ENCODE measurements at regions not wholly inside any gene's neighbourhood (a gene's known extent, or its start where the extent isn't known, plus 50 kb on each side); places are given as distances from the start of the nearest gene placed in this dataset.
"Not testable (repeated sequence)": the region's sequence is repeated elsewhere in the genome, so short reads cannot be mapped to it uniquely, and the experiment has no call there.

DNA sequence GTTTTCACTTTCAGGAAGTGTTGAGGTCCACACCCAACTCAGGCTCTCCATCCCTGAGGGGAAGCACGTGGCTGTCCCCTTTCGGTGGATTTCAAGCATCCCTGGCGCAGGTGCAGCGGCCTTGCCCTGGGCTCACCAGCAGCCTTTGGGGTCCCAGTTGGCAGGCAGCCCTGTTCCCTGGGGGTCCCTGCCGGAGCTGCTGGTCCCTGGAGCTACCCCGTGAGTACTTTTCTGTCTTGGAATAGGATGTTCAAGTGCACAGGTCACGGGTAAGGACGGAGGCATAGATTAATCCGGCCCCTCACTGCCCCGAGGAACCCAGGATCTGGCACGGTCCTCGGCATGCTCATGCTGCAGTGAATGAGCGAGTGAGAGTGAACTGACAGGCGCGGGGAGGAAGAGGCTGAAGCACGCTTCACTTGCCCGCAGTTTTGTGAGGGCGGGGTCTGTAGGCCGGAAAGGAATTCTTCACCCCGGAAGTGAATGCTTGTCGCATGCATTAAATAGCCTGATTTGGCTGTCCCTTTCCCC, 117.2 kb upstream of the FAT1 start:
- DNase-seq (ENCODE audit: low spot score): no peak
- intact Hi-C loops (cut with DNase I): no loop called here

- intact Hi-C loops (cut with DNase I): no loop called here
- no peak for DNase-seq (ENCODE audit: low spot score)
Observed at GRCh38 chr4:186844059-186844681, 120.5 kb upstream of the FAT1 start.

- DNase-seq (ENCODE audit: low spot score): no peak
- intact Hi-C loops (cut with DNase I): no loop called here
Observed at GRCh38 chr4:186845137-186845842, 121.6 kb upstream of the FAT1 start.

GRCh38 chr4:186846426-186846825, 122.8 kb upstream of the FAT1 start:
- intact Hi-C loops (cut with DNase I): no loop called here
- no peak for DNase-seq (ENCODE audit: low spot score)

GRCh38 chr4:186847429-186848131, 123.9 kb upstream of the FAT1 start:
- DNase-seq (ENCODE audit: low spot score); intact Hi-C loops (cut with DNase I): not testable (repeated sequence)

DNA sequence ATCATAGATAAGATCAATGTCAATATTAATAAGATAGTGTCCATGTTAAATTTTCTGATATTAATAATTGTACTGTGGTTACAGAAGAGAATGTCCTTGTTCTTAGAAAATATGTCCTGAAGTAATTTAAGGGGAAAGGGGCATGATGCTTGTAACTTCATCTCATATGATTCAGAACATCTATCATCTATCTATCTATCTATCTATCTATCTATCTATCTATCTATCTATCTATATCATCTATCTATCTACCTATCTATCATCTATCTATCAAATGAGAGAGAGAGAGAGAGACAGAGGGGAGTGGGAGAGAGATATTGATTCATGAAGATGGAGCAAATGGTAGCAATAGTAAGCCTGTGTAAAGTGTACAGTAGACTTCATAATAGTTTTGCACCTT, 124.8 kb upstream of the FAT1 start:
- intact Hi-C loops (cut with DNase I): no loop called here
- no peak for DNase-seq (ENCODE audit: low spot score)

DNA sequence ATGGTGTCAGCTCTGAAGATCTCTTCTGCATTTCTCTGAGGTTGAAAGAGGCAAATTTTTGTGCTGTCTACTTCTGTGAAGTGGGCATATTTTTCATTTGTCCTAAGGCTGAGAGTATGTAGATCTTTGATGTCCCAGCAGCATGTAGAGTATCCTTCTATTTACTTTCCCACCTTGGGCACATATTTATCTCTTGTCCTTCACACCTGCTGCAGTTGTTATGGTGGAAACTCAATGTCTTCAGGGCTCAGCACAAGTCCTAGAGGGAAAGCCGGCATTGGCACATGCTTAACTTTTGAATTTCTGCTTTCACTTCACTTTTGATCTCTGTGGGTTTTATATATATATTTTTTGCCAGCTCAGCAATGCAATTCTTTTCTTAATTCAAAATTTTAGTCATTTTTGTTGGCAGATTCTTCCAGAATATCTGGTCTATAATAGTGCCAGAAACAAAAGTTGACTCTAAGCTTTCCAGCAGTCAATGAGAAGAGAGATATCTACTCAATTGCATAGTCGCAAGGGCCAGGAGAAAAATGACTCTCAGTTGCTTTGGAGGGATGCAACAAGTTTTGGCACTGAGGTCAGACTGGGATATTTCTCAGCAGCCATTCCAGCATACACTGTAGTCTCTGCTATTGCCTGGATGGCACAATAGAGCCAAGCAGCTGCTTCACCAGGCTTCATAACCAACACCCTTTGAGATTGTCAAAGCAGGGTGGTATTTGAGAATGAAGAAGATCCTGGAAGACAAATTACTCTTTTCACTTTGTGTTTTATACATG, 127.8 kb upstream of the FAT1 start:
- no peak for DNase-seq (ENCODE audit: low spot score)
- intact Hi-C loops (cut with DNase I): no loop called here

DNA sequence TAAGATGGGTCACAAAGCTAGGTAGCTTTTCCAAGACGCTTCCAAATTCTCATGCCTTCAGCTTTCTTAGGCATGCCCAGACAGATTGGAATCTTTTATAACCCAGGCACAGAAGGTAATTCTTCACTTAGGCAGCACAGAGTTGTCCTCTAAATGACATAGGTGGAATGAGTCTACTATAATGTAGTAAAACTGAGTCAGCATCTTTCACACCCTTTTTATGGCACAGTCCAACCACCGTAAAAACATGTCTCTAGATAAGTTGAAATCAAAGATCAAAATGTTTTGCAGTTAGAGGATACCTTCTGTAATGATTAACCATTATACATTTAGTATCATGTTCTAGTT, 128.4 kb upstream of the FAT1 start:
- intact Hi-C loops (cut with DNase I): no loop called here
- no peak for DNase-seq (ENCODE audit: low spot score)

GRCh38 chr4:186852964-186853391, 129.3 kb upstream of the FAT1 start:
- no peak for DNase-seq (ENCODE audit: low spot score)
- intact Hi-C loops (cut with DNase I): no loop called here

GRCh38 chr4:186854256-186854655, 130.6 kb upstream of the FAT1 start:
- intact Hi-C loops (cut with DNase I): no loop called here
- DNase-seq (ENCODE audit: low spot score): no peak

GRCh38 chr4:186855111-186855510, 131.5 kb upstream of the FAT1 start:
- DNase-seq (ENCODE audit: low spot score): no peak
- intact Hi-C loops (cut with DNase I): no loop called here

- intact Hi-C loops (cut with DNase I): no loop called here
- DNase-seq (ENCODE audit: low spot score): no peak
Observed at GRCh38 chr4:186857793-186858192, 134.1 kb upstream of the FAT1 start.

DNA sequence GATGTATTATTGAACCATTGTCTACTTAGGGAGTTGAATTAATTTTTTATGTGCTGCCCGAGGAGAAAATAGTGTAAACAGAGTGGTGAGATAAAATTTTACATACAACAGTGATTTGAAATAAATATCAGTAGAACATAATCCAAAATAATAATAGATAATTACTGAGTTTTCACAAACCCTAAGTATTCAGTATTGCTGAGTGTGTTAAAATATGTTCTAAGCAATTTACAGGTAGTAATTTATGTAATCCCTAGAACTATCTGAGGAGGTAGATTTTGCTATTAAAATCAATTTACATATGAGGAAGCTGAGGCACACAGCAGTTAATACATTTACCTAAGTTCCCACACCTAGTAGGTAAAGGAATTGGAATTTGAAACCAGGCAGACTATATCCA, 134.7 kb upstream of the FAT1 start:
- intact Hi-C loops (cut with DNase I): no loop called here
- no peak for DNase-seq (ENCODE audit: low spot score)

DNA sequence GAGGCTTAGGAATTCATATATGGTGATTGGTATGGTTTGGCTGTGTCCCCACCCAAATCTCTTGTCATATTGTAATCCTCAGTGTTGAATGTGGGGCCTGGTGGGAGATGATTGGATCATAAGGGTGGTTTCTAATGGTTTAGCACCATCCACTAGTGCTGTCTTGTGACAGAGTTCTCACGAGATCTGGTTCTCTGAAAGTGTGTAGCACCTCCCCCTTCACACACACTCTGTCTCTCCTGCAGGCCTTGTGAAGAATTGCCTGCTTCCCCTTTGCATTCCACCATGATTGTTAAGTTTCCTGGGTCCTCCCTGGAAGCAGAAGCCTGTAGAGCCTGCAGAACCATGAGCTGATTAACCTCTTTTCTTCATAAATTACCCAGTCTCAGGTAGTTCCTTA, 135.8 kb upstream of the FAT1 start:
- intact Hi-C loops (cut with DNase I): no loop called here
- DNase-seq (ENCODE audit: low spot score): no peak

- intact Hi-C loops (cut with DNase I): no loop called here
- DNase-seq (ENCODE audit: low spot score): no peak
Observed at GRCh38 chr4:186861317-186861716, 137.7 kb upstream of the FAT1 start.

DNA sequence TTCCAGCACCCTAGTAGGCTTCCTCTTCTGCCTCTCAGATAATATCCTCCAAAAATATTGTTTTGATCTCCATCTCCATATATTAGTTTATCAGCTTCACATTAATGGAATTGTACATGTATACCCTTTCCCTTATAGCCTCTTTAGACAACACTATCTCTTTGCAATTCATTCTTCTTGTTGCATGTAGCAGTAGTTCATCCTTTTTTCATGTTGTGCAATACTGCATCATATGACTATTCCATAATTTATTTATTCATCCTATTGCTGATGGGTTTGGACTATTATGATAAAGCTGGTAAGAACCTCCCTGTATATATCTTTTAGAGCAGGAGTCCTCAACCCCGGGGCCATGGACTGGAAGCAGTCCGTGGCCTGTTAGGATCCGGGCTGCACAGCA, 148.2 kb upstream of the FAT1 start:
- DNase-seq (ENCODE audit: low spot score): no peak
- intact Hi-C loops (cut with DNase I): no loop called here

DNA sequence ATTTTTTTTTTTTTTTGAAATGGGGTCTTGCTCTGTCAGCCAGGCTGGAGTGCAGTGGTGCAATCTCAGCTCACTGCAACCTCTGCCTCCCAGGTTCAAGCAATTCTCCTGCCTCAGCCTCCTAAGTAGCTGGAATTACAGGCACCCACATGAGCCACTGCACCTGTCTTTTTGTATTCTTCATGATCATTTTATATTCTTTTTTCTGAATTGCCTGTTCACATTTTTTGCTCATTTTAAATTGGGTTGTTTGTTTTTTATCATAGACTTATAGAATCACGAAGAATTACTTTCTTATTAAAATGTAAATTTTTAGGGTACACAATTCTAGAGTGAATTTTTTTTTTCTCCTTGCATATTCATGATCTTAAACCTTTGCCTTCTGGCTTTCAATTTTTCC, 149.4 kb upstream of the FAT1 start:
- intact Hi-C loops (cut with DNase I); DNase-seq (ENCODE audit: low spot score): not testable (repeated sequence)

GRCh38 chr4:186875476-186875875, 151.8 kb upstream of the FAT1 start:
- intact Hi-C loops (cut with DNase I): no loop called here

DNA sequence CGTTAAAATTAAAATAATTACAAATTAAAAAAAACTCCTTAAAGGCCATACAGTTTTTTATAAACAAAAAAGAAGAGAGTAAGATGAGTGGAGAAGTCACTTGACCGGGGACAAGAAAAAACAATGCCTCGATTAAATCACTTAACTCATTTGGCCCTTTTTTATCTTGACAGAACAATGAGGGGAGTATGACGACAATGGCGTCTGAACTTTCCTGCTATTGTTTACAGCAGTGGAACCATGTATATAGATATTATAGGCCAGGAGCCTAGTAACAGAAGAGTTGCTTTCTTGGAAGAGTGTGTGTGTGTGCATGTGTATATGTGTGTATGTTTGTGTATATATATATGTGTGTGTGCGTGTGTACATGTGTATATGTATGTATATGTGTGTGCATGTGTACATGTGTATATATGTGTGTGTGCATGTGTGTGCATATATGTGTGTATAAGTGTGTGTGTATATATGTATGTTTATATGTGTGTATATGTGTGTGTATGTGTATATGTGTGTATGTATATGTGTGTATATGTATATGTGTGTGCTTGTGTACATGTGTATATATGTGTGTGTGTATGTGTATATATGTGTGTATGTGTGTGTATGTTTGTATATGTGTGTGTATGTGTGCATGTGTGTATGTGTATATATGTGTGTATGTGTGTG, 153.4 kb upstream of the FAT1 start:
- intact Hi-C loops (cut with DNase I): no loop called here
- no peak for DNase-seq (ENCODE audit: low spot score)

More at GRCh38 chr4:186875476-186875875, 151.8 kb upstream of the FAT1 start:
- DNase-seq (ENCODE audit: low spot score): no peak
